HCT116 (cell line): ENCODE measurements at regions not wholly inside any gene's neighbourhood (a gene's known extent, or its start where the extent isn't known, plus 50 kb on each side); places are given as distances from the start of the nearest gene placed in this dataset.

ENCODE experiments used
- ATAC-seq: fragments of 200-7000 bp; cut with Tn5 transposase; 2 replicates; pipeline ENCODE4 v1.9.1; 2020; ENCODE audit warnings: mild to moderate bottlenecking, moderate library complexity
- BruUV-seq: library from RNA; stranded (reverse); fragments of 400-500 nt; replicated peaks from 2 replicates; lab custom pipeline; 2021; lab: Mats Ljungman, UMichigan
- CTCF ChIA-PET: fragments of 300-600 bp; sonication (Branson Sonifier 250); formaldehyde crosslinking; loops from one replicate; lab custom pipeline; 2021; ENCODE audit warnings: antibody characterized with exemption; lab: Charles Lee
- POLR2A ChIA-PET: fragments of 300-600, 350-600 bp; sonication (Branson Sonifier 250); formaldehyde crosslinking; loops from one replicate; lab custom pipeline; 2021; ENCODE audit warnings: antibody characterized with exemption; lab: Charles Lee
- RAD21 ChIA-PET, 2 experiments: fragments of 300-600 bp; sonication (Branson Sonifier 250); formaldehyde crosslinking; loops; one replicate each; lab custom pipeline; 2023; ENCODE audit warnings: low total read pairs in 2 of 2; ENCODE audit not compliant: uncharacterized antibody in 2 of 2, unreplicated experiment in 2 of 2, low non-redundant PET in 1 of 2; lab: Charles Lee
- DNase-seq: peaks from one replicate; pipeline ENCODE4 v3.0.0-alpha.2; 2010; ENCODE audit warnings: low read depth, low spot score
- H2AFZ ChIP-seq: fragments of 200-600 bp; shearing (Covaris generic), sonication (generic); 2 replicates; pipeline ENCODE4 v1.6.1; 2017; ENCODE audit warnings: low read depth, mixed run types, mixed read lengths, antibody characterized with exemption, low read length; ENCODE audit not compliant: poor library complexity, severe bottlenecking
- H3K27ac ChIP-seq: 2 replicates; pipeline ENCODE4 v1.5.1; 2012; ENCODE audit warnings: low read depth, low read length
- H3K27me3 ChIP-seq: fragments of 200-600 bp; sonication (generic); 2 replicates; pipeline ENCODE4 v1.6.1; 2016; ENCODE audit warnings: mixed run types, low read length, mixed read lengths; ENCODE audit not compliant: insufficient read depth
- H3K36me3 ChIP-seq, 2 experiments: fragments of 200-500 bp in 1 of 2; fragments of 200-600 bp in 1 of 2; sonication (Bioruptor generic) in 1 of 2; sonication (generic) in 1 of 2; 2 replicates each; pipeline versions ENCODE4 v1.5.1 to v1.6.1; 2014 to 2016; ENCODE audit warnings: low read length in 2 of 2, inconsistent platforms in 1 of 2, mixed read lengths in 1 of 2, mixed run types in 1 of 2; ENCODE audit not compliant: insufficient read depth in 2 of 2, control insufficient read depth in 1 of 2
- H3K4me1 ChIP-seq, 2 experiments: fragments of 200-600 bp in 1 of 2; sonication (generic) in 1 of 2; 2 replicates each; pipeline versions ENCODE4 v1.5.1 to v1.6.1; 2012 to 2017; ENCODE audit warnings: low read length in 2 of 2, inconsistent platforms in 1 of 2, mild to moderate bottlenecking in 1 of 2, mixed read lengths in 1 of 2, mixed run types in 1 of 2, moderate library complexity in 1 of 2; ENCODE audit not compliant: insufficient read depth in 2 of 2, control insufficient read depth in 1 of 2
- H3K4me2 ChIP-seq: fragments of 200-600 bp; sonication (generic); 2 replicates; pipeline ENCODE4 v1.6.1; 2017; ENCODE audit warnings: mixed run types, low read length, mixed read lengths
- H3K4me3 ChIP-seq, 2 experiments: fragments of 200-600 bp in 1 of 2; sonication (generic) in 1 of 2; replicated peaks in 1 of 2; 2 replicates each; pipeline ENCODE4 v1.5.1; 2011 to 2016; ENCODE audit warnings: low read length in 2 of 2, control low read depth in 1 of 2, low read depth in 1 of 2, mild to moderate bottlenecking in 1 of 2, mixed read lengths in 1 of 2, mixed run types in 1 of 2
- H3K79me2 ChIP-seq: fragments of 200-600 bp; sonication (generic); 2 replicates; pipeline ENCODE4 v1.6.1; 2017; ENCODE audit warnings: mild to moderate bottlenecking, mixed run types, low read length, moderate library complexity, mixed read lengths; ENCODE audit not compliant: insufficient read depth
- H3K9ac ChIP-seq: fragments of 200-600 bp; sonication (generic); 2 replicates; pipeline ENCODE4 v1.6.1; 2016; ENCODE audit warnings: low read length, mixed read lengths
- H3K9me2 ChIP-seq: fragments of 200-600 bp; sonication (generic), shearing (Covaris generic); 2 replicates; pipeline ENCODE4 v1.6.1; 2017; ENCODE audit warnings: mixed run types, mild to moderate bottlenecking, moderate library complexity; ENCODE audit not compliant: insufficient read depth
- H3K9me3 ChIP-seq, 2 experiments: fragments of 200-500 bp in 1 of 2; fragments of 200-600 bp in 1 of 2; sonication (Bioruptor generic) in 1 of 2; sonication (generic) in 1 of 2; 2 replicates each; pipeline ENCODE4 v1.6.1; 2014 to 2017; ENCODE audit warnings: low read length in 2 of 2, mixed read lengths in 2 of 2, inconsistent platforms in 1 of 2, low read depth in 1 of 2, mild to moderate bottlenecking in 1 of 2, mixed run types in 1 of 2, moderate library complexity in 1 of 2; ENCODE audit not compliant: control insufficient read depth in 1 of 2, insufficient read depth in 1 of 2
- H4K20me1 ChIP-seq: fragments of 200-600 bp; sonication (generic), shearing (Covaris generic); 2 replicates; pipeline ENCODE4 v1.6.1; 2017; ENCODE audit warnings: mixed run types, mild to moderate bottlenecking, moderate library complexity; ENCODE audit not compliant: insufficient read depth
- CEBPB ChIP-seq: IDR thresholded peaks from 2 replicates; pipeline ENCODE4 v1.6.1; 2012; ENCODE audit warnings: low read depth
- JUND ChIP-seq: IDR thresholded peaks from 2 replicates; pipeline ENCODE4 v1.6.1; 2012
- POLR2AphosphoS5 ChIP-seq: IDR thresholded peaks from 2 replicates; pipeline ENCODE4 v1.6.1; 2011; ENCODE audit warnings: mild to moderate bottlenecking, low read depth, low read length, moderate library complexity
- SP1 ChIP-seq: IDR thresholded peaks from 2 replicates; pipeline ENCODE4 v1.6.1; 2012; ENCODE audit warnings: low read depth
- intact Hi-C: fragments of 100-400 bp; cut with micrococcal nuclease; formaldehyde crosslinking; loops from 2 replicates; pipeline ENCODE4 v1.10.0; 2022
- TF ChIP-seq, protein P1 (sequence below): IDR thresholded peaks from 2 replicates; pipeline ENCODE4 v1.6.1; 2012; ENCODE audit warnings: low read depth
- TF ChIP-seq, protein P2 (sequence below): IDR thresholded peaks from 2 replicates; pipeline ENCODE4 v1.6.1; 2012

GRCh38 chr10:3401491-3401938 is 228.9 kb upstream of the PITRM1 start (continued):
- TF ChIP-seq, protein P1, sequence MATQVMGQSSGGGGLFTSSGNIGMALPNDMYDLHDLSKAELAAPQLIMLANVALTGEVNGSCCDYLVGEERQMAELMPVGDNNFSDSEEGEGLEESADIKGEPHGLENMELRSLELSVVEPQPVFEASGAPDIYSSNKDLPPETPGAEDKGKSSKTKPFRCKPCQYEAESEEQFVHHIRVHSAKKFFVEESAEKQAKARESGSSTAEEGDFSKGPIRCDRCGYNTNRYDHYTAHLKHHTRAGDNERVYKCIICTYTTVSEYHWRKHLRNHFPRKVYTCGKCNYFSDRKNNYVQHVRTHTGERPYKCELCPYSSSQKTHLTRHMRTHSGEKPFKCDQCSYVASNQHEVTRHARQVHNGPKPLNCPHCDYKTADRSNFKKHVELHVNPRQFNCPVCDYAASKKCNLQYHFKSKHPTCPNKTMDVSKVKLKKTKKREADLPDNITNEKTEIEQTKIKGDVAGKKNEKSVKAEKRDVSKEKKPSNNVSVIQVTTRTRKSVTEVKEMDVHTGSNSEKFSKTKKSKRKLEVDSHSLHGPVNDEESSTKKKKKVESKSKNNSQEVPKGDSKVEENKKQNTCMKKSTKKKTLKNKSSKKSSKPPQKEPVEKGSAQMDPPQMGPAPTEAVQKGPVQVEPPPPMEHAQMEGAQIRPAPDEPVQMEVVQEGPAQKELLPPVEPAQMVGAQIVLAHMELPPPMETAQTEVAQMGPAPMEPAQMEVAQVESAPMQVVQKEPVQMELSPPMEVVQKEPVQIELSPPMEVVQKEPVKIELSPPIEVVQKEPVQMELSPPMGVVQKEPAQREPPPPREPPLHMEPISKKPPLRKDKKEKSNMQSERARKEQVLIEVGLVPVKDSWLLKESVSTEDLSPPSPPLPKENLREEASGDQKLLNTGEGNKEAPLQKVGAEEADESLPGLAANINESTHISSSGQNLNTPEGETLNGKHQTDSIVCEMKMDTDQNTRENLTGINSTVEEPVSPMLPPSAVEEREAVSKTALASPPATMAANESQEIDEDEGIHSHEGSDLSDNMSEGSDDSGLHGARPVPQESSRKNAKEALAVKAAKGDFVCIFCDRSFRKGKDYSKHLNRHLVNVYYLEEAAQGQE: no peak
- TF ChIP-seq SP1: no peak
- TF ChIP-seq, protein P2, sequence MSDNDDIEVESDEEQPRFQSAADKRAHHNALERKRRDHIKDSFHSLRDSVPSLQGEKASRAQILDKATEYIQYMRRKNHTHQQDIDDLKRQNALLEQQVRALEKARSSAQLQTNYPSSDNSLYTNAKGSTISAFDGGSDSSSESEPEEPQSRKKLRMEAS: no peak
- TF ChIP-seq JUND: no peak
- no peak for TF ChIP-seq POLR2AphosphoS5

GRCh38 chr10:3400348-3400747 is 227.8 kb upstream of the PITRM1 start:
- ATAC-seq (no peak), DNase-seq (no peak)
- Histone ChIP-seq H4K20me1 (no peaks in the 10 kb centered on the region), H3K9me3 (no peaks in the 10 kb centered on the region), H3K27ac (no peak overlapping the region), H3K27me3 (no peaks in the 10 kb centered on the region), H3K79me2 (no peaks in the 10 kb centered on the region), H2AFZ (no peak overlapping the region), H3K4me2 (no peak overlapping the region), H3K9ac (no peak overlapping the region), H3K4me3 (no peak overlapping the region), H3K36me3 (no peaks in the 10 kb centered on the region), H3K9me2 (no peaks in the 10 kb centered on the region), H3K4me1 (no peaks in the 10 kb centered on the region)
- RAD21 ChIA-PET: no interaction called here
- POLR2A ChIA-PET: no interaction called here
- intact Hi-C loops: no loop called here
- BruUV-seq: no TSS peak
- no peak for TF ChIP-seq CEBPB
- CTCF ChIA-PET: no interaction called here
